ENCODE measurements at regions not wholly inside any gene's neighbourhood (a gene's known extent, or its start where the extent isn't known, plus 50 kb on each side); places are given as distances from the start of the nearest gene placed in this dataset.

DNA sequence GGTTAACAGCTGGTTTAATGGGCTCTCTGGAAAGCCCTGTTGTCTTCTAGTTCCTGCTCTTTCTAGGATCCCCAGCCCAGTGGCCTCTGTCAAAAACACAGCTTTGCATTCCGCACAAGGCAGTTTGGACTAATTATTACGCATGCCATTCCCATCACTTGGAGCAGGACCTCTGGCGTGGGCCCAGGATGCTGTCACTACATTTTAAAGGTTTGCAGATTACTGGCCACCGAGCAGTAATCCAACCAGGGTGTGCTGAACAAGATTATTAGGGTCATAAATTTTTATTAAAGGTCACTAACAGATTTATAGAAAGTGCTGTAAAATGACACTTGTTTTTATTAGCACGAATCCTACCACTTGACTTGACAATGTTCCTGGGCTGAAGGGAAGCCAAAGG is 143.6 kb upstream of the SLC6A11 start:
- Mint-ChIP-seq H3K9me3 (no peaks in the 10 kb centered on the region), H3K4me1 (ENCODE audit: low read depth) (no peaks in the 10 kb centered on the region), H3K27me3 (ENCODE audit: insufficient read depth) (peaks cover 24% of the 10 kb centered on the region), H3K36me3 (ENCODE audit: low read depth) (no peaks in the 10 kb centered on the region), H3K27ac (no peak overlapping the region), H3K4me3 (no peak overlapping the region)
- TF ChIP-seq, protein P1, sequence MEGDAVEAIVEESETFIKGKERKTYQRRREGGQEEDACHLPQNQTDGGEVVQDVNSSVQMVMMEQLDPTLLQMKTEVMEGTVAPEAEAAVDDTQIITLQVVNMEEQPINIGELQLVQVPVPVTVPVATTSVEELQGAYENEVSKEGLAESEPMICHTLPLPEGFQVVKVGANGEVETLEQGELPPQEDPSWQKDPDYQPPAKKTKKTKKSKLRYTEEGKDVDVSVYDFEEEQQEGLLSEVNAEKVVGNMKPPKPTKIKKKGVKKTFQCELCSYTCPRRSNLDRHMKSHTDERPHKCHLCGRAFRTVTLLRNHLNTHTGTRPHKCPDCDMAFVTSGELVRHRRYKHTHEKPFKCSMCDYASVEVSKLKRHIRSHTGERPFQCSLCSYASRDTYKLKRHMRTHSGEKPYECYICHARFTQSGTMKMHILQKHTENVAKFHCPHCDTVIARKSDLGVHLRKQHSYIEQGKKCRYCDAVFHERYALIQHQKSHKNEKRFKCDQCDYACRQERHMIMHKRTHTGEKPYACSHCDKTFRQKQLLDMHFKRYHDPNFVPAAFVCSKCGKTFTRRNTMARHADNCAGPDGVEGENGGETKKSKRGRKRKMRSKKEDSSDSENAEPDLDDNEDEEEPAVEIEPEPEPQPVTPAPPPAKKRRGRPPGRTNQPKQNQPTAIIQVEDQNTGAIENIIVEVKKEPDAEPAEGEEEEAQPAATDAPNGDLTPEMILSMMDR (IDR thresholded peaks at IDR 0.05), result no peak
- DNase-seq, result no peak

DNA sequence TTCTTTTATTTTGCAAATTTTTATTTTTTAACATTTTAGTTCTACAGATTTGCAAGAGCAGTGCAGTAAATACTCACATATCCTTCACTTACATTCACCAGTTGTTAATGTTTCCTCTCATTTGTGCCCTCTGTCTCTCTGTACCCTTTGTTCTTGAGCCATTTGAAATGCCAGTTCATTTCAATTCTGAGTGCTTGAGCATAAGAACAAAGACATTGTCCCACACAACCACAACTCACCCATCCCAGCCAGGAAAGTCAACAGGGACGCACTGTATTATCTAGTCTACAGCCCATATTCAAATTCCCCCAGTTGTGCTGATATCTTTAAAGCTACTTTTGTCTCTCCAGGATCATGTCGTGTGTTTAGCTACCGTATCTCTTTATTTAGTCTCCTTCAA is 141.4 kb upstream of the SLC6A11 start:
- peaks cover 15% of the 10 kb centered on the region for H3K27me3 Mint-ChIP-seq (ENCODE audit: insufficient read depth)
- DNase-seq, result no peak
- H3K4me3 Mint-ChIP-seq, result no peak overlapping the region
- no peaks in the 10 kb centered on the region for H3K4me1 Mint-ChIP-seq (ENCODE audit: low read depth)
- TF ChIP-seq, protein P1 (IDR thresholded peaks at IDR 0.05), result no peak
- no peak overlapping the region for H3K27ac Mint-ChIP-seq
- H3K36me3 Mint-ChIP-seq (ENCODE audit: low read depth), result no peaks in the 10 kb centered on the region
- no peaks in the 10 kb centered on the region for H3K9me3 Mint-ChIP-seq

DNA sequence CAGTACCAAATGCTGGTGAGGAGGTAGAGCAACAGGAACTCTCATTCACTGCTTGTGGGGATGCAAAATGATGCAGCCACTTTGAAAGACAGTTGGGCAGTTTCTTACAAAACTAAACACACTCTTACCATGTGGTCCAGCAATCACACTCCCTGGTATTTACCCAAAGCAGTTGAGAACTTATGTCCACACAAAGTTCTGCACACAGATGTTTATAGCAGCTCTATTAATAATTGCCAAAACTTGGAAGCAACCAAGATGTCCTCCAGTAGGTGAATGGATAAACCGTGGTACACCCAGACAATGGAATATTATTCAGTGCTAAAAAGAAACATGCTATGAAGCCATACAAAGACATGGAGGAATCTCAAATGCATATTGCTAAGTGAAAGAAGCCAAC is 139.1 kb upstream of the SLC6A11 start:
- no peak for DNase-seq
- no peak overlapping the region for H3K4me3 Mint-ChIP-seq
- H3K9me3 Mint-ChIP-seq, result no peaks in the 10 kb centered on the region
- H3K36me3 Mint-ChIP-seq (ENCODE audit: low read depth), result no peaks in the 10 kb centered on the region
- H3K27me3 Mint-ChIP-seq (ENCODE audit: insufficient read depth), result peaks cover 8% of the 10 kb centered on the region
- no peak overlapping the region for H3K27ac Mint-ChIP-seq
- TF ChIP-seq, protein P1 (IDR thresholded peaks at IDR 0.05), result no peak
- no peaks in the 10 kb centered on the region for H3K4me1 Mint-ChIP-seq (ENCODE audit: low read depth)

DNA sequence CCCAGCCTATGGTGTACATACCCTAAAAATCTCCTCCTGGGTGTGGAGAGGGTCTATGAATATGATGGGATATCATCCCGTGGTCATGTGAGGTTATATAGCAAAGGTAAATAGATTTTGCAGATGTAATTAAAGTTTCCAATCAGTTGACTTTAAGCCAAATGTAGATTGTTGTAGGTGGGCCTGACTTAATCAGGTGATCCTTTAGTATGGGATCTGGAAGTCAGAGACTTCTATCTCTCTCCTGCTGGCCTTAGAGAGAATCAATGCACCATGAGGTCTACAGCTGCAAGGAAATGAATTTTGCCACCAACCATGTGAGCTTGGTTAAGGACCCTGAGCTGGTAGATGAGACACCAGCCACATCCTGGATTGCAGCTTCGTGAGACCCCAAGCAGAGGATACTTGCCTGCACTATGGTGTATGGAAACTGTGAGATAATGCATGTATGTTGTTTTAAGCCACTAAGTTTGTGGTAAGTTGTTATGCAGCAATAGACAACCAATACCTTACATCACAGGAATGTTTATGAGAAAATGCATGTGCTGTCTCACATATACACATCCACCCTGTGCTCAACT is 137.1 kb upstream of the SLC6A11 start:
- H3K4me1 Mint-ChIP-seq (ENCODE audit: low read depth), result no peaks in the 10 kb centered on the region
- no peak overlapping the region for H3K4me3 Mint-ChIP-seq
- H3K36me3 Mint-ChIP-seq (ENCODE audit: low read depth), result no peaks in the 10 kb centered on the region
- H3K9me3 Mint-ChIP-seq, result no peaks in the 10 kb centered on the region
- TF ChIP-seq, protein P1 (IDR thresholded peaks at IDR 0.05), result no peak
- DNase-seq, result no peak
- H3K27ac Mint-ChIP-seq, result no peak overlapping the region
- H3K27me3 Mint-ChIP-seq (ENCODE audit: insufficient read depth), result peaks cover 8% of the 10 kb centered on the region

DNA sequence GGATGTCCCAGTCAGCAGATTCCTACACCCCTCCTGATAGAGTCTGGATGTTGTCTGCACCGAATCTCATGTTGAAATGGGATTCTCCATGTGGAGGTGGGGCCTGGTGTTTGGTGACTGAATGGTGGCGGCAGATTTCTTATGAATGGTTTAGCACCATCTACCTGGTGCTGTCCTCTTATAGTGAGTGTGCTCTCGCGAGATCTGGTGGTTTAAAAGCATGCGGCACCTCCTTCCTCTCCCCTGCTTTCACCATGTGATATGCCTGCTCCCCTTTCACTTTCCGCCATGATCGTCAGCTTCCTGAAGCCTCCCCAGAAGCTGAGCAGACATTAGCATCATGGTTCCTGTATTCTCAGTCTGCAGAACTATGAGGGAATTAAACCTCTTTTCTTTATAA is 135.2 kb upstream of the SLC6A11 start:
- H3K36me3 Mint-ChIP-seq (ENCODE audit: low read depth), result no peaks in the 10 kb centered on the region
- TF ChIP-seq, protein P1 (IDR thresholded peaks at IDR 0.05), result no peak

DNA sequence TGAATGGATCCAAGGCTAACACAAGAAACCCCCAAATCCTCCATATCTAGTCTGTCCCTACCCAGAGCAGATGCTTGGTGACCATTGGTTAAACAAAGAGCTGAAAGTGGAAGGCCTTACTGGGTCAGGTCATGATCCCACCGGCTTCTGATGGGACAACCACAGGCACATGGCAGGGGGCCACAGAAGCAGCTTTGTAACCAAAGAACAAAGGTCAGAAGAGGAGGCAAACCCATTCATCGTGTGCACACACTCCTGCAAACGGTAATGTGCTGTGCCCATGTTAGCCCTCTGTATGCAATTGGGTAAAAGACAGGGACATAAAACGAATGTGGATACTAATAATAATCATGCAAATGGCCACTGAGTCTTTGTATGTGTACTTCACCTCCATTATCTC is 133.3 kb upstream of the SLC6A11 start:
- H3K27ac Mint-ChIP-seq, result no peak overlapping the region
- no peaks in the 10 kb centered on the region for H3K9me3 Mint-ChIP-seq
- no peak overlapping the region for H3K4me3 Mint-ChIP-seq
- DNase-seq, result no peak
- TF ChIP-seq, protein P1 (IDR thresholded peaks at IDR 0.05), result no peak
- no peaks in the 10 kb centered on the region for H3K4me1 Mint-ChIP-seq (ENCODE audit: low read depth)
- H3K36me3 Mint-ChIP-seq (ENCODE audit: low read depth), result no peaks in the 10 kb centered on the region
- H3K27me3 Mint-ChIP-seq (ENCODE audit: insufficient read depth), result peaks cover 12% of the 10 kb centered on the region; the same call in 1 of the 2 replicates

More for the DNA sequence above, 135.2 kb upstream of the SLC6A11 start:
- no peak for DNase-seq
- Mint-ChIP-seq H3K27me3 (ENCODE audit: insufficient read depth) (peaks cover 8% of the 10 kb centered on the region; the same call in 1 of the 2 replicates), H3K4me3 (no peak overlapping the region), H3K4me1 (ENCODE audit: low read depth) (no peaks in the 10 kb centered on the region), H3K9me3 (no peaks in the 10 kb centered on the region), H3K27ac (no peak overlapping the region)

Data from HFFc6 (cell line).